NCI-H1417 (cell line): ENCODE measurements at regions not wholly inside any gene's neighbourhood (a gene's known extent, or its start where the extent isn't known, plus 50 kb on each side); places are given as distances from the start of the nearest gene placed in this dataset.
"Not testable (repeated sequence)": the region's sequence is repeated elsewhere in the genome, so short reads cannot be mapped to it uniquely, and the experiment has no call there.

Source experiments
- DNase-seq, 3 experiments: peaks; one replicate each; lab custom pipeline; 2025; lab: John Stamatoyannopoulos, UW

GRCh38 chr3:180743813-180744590 is 64.7 kb upstream of the CCDC39 start:
- peak; percentile 86 to 100 (median 96) for DNase-seq

- DNase-seq, result peak; percentile 82 to 96 (median 93)
Observed at GRCh38 chr3:180747805-180748361, 68.6 kb upstream of the CCDC39 start.

GRCh38 chr3:180749322-180749721 is 70.0 kb upstream of the CCDC39 start:
- peak in 2 of 3 experiments; percentile 23 to 62 for DNase-seq

- peak in 1 of 3 experiments; percentile 59 for DNase-seq
Observed at GRCh38 chr3:180749796-180750195, 70.5 kb upstream of the CCDC39 start.

GRCh38 chr3:180755556-180755955 is 76.3 kb upstream of the CCDC39 start:
- no peak for DNase-seq

- DNase-seq, result no peak
Observed at GRCh38 chr3:180762866-180763265, 83.6 kb upstream of the CCDC39 start.

- no peak for DNase-seq
Observed at GRCh38 chr3:180764481-180764880, 85.2 kb upstream of the CCDC39 start.

GRCh38 chr3:180770639-180771038 is 91.3 kb upstream of the CCDC39 start:
- DNase-seq, result no peak

GRCh38 chr3:180776433-180776832 is 97.1 kb upstream of the CCDC39 start:
- DNase-seq, result no peak

- DNase-seq, result no peak
Observed at GRCh38 chr3:180782195-180782984, 103.1 kb upstream of the CCDC39 start.

GRCh38 chr3:180786227-180786626 is 106.9 kb upstream of the CCDC39 start:
- not testable (repeated sequence) for DNase-seq

- DNase-seq, result no peak
Observed at GRCh38 chr3:180789774-180790173, 110.5 kb upstream of the CCDC39 start.

- DNase-seq, result peak in 1 of 3 experiments; percentile 13
Observed at GRCh38 chr3:180798197-180798596, 114.3 kb upstream of the FXR1 start.

- peak; percentile 17 to 81 (median 29) for DNase-seq
Observed at GRCh38 chr3:180802837-180803236, 109.6 kb upstream of the FXR1 start.

- peak in 2 of 3 experiments; percentile 79 to 93 for DNase-seq
Observed at GRCh38 chr3:180804916-180805315, 107.6 kb upstream of the FXR1 start.

- DNase-seq, result no peak
Observed at GRCh38 chr3:180808823-180809575, 103.5 kb upstream of the FXR1 start.

GRCh38 chr3:180820400-180820799 is 92.1 kb upstream of the FXR1 start:
- no peak for DNase-seq

GRCh38 chr3:180825964-180826363 is 86.5 kb upstream of the FXR1 start:
- no peak for DNase-seq

- peak in 1 of 3 experiments; percentile 55 for DNase-seq
Observed at GRCh38 chr3:180827171-180827570, 85.3 kb upstream of the FXR1 start.

GRCh38 chr3:180828001-180828720 is 84.3 kb upstream of the FXR1 start:
- DNase-seq, result no peak

- no peak for DNase-seq
Observed at GRCh38 chr3:180828723-180829408, 83.6 kb upstream of the FXR1 start.
